Vagina (tissue), 2 donors: ENCODE measurements at regions not wholly inside any gene's neighbourhood (a gene's known extent, or its start where the extent isn't known, plus 50 kb on each side); places are given as distances from the start of the nearest gene placed in this dataset.

Source experiments
- DNase-seq, 2 donors: peaks; one replicate each; pipeline ENCODE4 v3.0.0-alpha.2; 2017; ENCODE audit errors: extremely low spot score in 2 of 2
- H3K27ac ChIP-seq: fragments of 200-600 bp; sonication (generic); one replicate; pipeline ENCODE4 v1.5.1; 2019
- H3K27me3 ChIP-seq: fragments of 200-600 bp; sonication (generic); one replicate; pipeline ENCODE4 v1.5.1; 2019
- H3K36me3 ChIP-seq, 2 donors: fragments of 200-600 bp; sonication (generic); one replicate each; pipeline ENCODE4 v1.5.1; 2017 to 2019
- H3K4me1 ChIP-seq: fragments of 200-600 bp; sonication (generic); one replicate; pipeline ENCODE4 v1.5.1; 2019
- H3K4me3 ChIP-seq, 2 donors: fragments of 200-600 bp; sonication (generic); 1 replicate in 1 of 2; 2 replicates in 1 of 2; pipeline ENCODE4 v1.5.1; 2016 to 2019
- H3K9me3 ChIP-seq: fragments of 200-600 bp; sonication (generic); one replicate; pipeline ENCODE4 v1.5.1; 2019
- POLR2A ChIP-seq, 2 donors: fragments of 450-650 bp; IDR thresholded peaks; one replicate each; pipeline ENCODE4 v1.6.1; 2017; ENCODE audit warnings: antibody characterized with exemption in 2 of 2, mild to moderate bottlenecking in 2 of 2, moderate library complexity in 2 of 2
- POLR2AphosphoS5 ChIP-seq, 2 donors: sonication (generic); formaldehyde crosslinking; IDR thresholded peaks; one replicate each; pipeline ENCODE4 v1.9.0; 2017; ENCODE audit warnings: antibody characterized with exemption in 2 of 2, mild to moderate bottlenecking in 2 of 2, low read depth in 1 of 2; ENCODE audit not compliant: insufficient read depth in 1 of 2
- intact Hi-C: fragments of 100-400 bp; cut with DNase I; formaldehyde crosslinking; loops from one replicate; pipeline ENCODE4 v1.15.1; 2023
- TF ChIP-seq, protein P1 (sequence below), 3 experiments: fragments of 450-650 bp in 2 of 3; fragments of 200-600 bp in 1 of 3; sonication (generic) in 1 of 3; IDR thresholded peaks; one replicate each; pipeline ENCODE4 v1.5.1; 2017 to 2019; ENCODE audit warnings: antibody characterized with exemption in 3 of 3, mild to moderate bottlenecking in 2 of 3, moderate library complexity in 2 of 3

DNA sequence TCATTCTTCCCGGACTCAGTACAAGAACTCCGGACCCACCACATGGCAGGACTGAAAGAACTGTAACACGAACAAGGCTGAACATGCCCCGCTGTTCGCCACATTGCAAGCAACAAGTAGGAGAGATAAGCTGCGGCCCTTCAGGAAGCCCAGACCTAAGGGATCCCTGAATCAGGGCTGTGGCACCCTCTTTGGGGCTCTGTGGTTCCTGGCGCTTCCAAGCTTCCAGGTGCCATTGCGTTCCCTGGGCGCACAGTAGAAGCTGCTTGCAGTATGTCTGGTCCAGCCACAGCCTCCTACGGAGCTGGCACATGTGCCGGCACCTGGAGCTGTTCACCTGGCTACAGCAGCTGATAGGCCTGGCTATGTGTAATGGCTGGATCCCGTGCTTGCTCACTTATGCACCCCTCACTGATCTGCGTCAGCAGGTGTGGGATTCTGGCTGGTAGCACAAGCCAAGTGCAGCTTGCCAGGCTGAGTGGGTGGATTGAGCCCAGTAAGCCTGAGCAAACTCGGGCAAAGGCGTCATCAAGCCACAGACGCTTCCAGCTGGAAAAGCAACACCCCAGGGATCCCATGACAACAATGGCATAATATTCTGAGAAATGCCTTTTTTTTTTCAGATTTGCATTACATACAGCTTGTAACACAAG is 748.6 kb upstream of the GBE1 start:
- Histone ChIP-seq H3K27ac (no peak overlapping the region), H3K4me3 (no peak overlapping the region)

DNA sequence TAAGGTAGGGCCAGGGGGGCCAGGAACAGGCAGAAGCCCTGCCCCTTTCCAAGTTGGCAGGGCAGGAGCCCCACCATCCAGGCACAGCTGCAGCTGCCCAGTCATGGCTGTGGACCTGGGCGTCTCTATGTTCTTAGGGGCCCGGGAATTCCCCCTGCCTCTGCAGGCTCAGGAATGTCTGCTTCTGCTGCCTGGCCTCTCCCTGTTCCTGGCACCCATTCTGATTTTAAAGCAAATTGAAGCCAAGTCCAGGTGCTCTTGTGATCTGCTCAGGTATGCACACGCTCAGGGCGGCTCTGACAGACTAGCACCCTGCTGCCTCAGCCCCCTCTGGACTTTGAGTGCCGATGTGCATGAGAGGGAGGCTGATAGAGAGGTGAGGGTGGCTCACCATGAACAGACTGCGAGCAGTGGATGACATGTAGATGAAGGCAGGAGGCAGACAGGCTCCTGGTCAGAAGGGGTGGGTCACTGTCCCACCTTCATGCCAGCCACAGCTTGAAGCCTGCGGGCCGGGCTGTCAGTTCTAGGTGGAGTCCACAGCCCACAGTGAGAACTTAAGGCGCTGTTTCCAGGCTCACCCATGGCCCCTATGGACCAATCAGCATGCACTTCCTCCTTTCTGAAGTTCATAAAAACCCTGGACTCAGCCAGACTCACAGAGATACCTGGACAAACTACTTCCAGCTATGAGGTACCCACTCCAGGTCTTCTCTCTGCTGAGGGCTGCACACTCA is 747.8 kb upstream of the GBE1 start:
- no peaks in the 10 kb centered on the region for H3K9me3 ChIP-seq
- no peak overlapping the region for H3K4me3 ChIP-seq
- TF ChIP-seq, protein P1, sequence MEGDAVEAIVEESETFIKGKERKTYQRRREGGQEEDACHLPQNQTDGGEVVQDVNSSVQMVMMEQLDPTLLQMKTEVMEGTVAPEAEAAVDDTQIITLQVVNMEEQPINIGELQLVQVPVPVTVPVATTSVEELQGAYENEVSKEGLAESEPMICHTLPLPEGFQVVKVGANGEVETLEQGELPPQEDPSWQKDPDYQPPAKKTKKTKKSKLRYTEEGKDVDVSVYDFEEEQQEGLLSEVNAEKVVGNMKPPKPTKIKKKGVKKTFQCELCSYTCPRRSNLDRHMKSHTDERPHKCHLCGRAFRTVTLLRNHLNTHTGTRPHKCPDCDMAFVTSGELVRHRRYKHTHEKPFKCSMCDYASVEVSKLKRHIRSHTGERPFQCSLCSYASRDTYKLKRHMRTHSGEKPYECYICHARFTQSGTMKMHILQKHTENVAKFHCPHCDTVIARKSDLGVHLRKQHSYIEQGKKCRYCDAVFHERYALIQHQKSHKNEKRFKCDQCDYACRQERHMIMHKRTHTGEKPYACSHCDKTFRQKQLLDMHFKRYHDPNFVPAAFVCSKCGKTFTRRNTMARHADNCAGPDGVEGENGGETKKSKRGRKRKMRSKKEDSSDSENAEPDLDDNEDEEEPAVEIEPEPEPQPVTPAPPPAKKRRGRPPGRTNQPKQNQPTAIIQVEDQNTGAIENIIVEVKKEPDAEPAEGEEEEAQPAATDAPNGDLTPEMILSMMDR (IDR thresholded peaks at IDR 0.05): no peak
- TF ChIP-seq POLR2A (IDR thresholded peaks at IDR 0.05) (no peak), POLR2AphosphoS5 (IDR thresholded peaks at IDR 0.05; ENCODE audit: insufficient read depth in 1 of 2, low read depth in 1 of 2) (no peak)
- no peaks in the 10 kb centered on the region for H3K36me3 ChIP-seq
- no peaks in the 10 kb centered on the region for H3K4me1 ChIP-seq
- intact Hi-C loops: no loop called here
- no peak overlapping the region for H3K27ac ChIP-seq
- DNase-seq: no peak
- H3K27me3 ChIP-seq: no peaks in the 10 kb centered on the region

More for the DNA sequence above, 748.6 kb upstream of the GBE1 start:
- no peaks in the 10 kb centered on the region for H3K9me3 ChIP-seq
- no peaks in the 10 kb centered on the region for H3K27me3 ChIP-seq
- DNase-seq: no peak
- H3K4me1 ChIP-seq: no peaks in the 10 kb centered on the region
- no peak for TF ChIP-seq POLR2A (IDR thresholded peaks at IDR 0.05)
- TF ChIP-seq, protein P1 (IDR thresholded peaks at IDR 0.05): no peak
- no peak for TF ChIP-seq POLR2AphosphoS5 (IDR thresholded peaks at IDR 0.05; ENCODE audit: insufficient read depth in 1 of 2, low read depth in 1 of 2)
- H3K36me3 ChIP-seq: no peaks in the 10 kb centered on the region
- intact Hi-C loops: no loop called here

DNA sequence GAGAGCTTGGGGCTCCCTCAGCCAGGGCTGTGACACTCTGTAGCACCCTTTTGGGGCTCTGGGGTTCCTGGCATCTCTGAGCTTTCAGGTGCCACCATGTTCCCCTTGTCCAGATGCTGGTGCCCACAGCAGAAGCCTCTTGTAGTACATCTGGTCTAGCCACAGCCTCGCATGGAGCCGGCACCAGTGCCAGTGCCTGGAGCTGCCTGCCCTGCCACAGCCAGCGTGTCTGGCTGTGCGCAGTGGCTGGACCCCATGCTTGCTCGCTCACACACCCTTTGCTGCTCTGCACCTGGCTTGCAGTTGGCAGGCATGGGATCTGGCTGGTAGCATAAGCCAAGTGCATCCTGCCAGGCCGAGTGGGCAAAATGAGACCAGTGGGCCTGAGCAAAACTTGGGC is 744.8 kb upstream of the GBE1 start:
- no peaks in the 10 kb centered on the region for H3K36me3 ChIP-seq
- no peak overlapping the region for H3K4me3 ChIP-seq
- H3K27ac ChIP-seq: no peak overlapping the region
- TF ChIP-seq POLR2AphosphoS5 (IDR thresholded peaks at IDR 0.05; ENCODE audit: insufficient read depth in 1 of 2, low read depth in 1 of 2) (no peak), POLR2A (IDR thresholded peaks at IDR 0.05) (no peak)
- TF ChIP-seq, protein P1 (IDR thresholded peaks at IDR 0.05): no peak
- H3K4me1 ChIP-seq: no peaks in the 10 kb centered on the region
- intact Hi-C loops: no loop called here
- H3K27me3 ChIP-seq: no peaks in the 10 kb centered on the region
- no peak for DNase-seq
- H3K9me3 ChIP-seq: no peaks in the 10 kb centered on the region

DNA sequence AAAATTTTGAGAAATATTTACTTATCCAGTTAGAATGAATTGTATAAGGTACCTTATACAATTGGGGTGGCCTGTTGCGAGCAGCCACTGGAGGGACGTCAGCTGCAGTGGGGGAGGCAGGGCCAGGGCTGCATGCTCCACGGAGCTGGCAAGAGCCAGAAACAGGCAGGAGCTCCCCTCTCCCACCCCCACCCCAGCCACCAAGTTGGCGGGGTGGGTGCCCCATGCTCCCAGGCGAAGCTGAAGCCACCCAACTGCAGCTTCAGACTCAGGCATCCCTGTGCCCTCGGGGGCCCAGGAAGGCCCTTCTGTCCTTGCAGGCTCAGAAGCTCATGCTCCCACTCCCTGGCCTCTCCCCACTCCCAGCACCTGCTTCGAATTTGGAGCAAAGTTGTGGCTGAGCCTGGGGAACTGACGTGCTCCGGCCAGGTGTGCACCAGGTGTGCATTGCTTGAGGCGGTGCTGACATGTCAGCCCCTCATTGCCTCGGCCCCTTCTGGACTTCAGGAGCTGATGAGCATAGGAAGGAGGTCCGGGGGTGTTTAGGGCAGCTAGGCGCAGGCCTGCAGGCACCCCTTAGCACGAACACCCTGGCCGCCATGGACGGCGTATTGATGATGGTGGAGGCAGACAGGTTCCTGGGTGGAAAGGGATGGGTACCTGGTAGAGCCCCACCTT is 743.8 kb upstream of the GBE1 start:
- intact Hi-C loops: no loop called here
- H3K27me3 ChIP-seq: no peaks in the 10 kb centered on the region

More for the DNA sequence above, 743.8 kb upstream of the GBE1 start:
- no peaks in the 10 kb centered on the region for H3K9me3 ChIP-seq
- no peak overlapping the region for H3K4me3 ChIP-seq
- no peaks in the 10 kb centered on the region for H3K36me3 ChIP-seq
- TF ChIP-seq POLR2A (IDR thresholded peaks at IDR 0.05) (no peak), POLR2AphosphoS5 (IDR thresholded peaks at IDR 0.05; ENCODE audit: insufficient read depth in 1 of 2, low read depth in 1 of 2) (no peak)
- TF ChIP-seq, protein P1 (IDR thresholded peaks at IDR 0.05): no peak
- no peaks in the 10 kb centered on the region for H3K4me1 ChIP-seq
- H3K27ac ChIP-seq: no peak overlapping the region
- no peak for DNase-seq
